Erythroblast (primary cell): ENCODE measurements at regions not wholly inside any gene's neighbourhood (a gene's known extent, or its start where the extent isn't known, plus 50 kb on each side); places are given as distances from the start of the nearest gene placed in this dataset.

ENCODE experiments used
- GATA1 ChIP-seq: IDR thresholded peaks from 2 replicates; pipeline ENCODE4 v1.6.1; 2011; ENCODE audit warnings: low read depth, mild to moderate bottlenecking, control low read depth, low read length, moderate library complexity
- POLR2A ChIP-seq: IDR thresholded peaks from 2 replicates; pipeline ENCODE4 v1.6.1; 2011; ENCODE audit warnings: mild to moderate bottlenecking, low read length

GRCh38 chr14:89573399-89573657, 156.3 kb upstream of the FOXN3 start:
- TF ChIP-seq POLR2A, result no peak
- TF ChIP-seq GATA1, result no peak
